ENCODE measurements at regions not wholly inside any gene's neighbourhood (a gene's known extent, or its start where the extent isn't known, plus 50 kb on each side); places are given as distances from the start of the nearest gene placed in this dataset.
"Not testable (repeated sequence)": the region's sequence is repeated elsewhere in the genome, so short reads cannot be mapped to it uniquely, and the experiment has no call there.

GRCh38 chr5:167391286-167391685, 900.2 kb upstream of the WWC1 start:
- TF ChIP-seq USF1 (IDR thresholded peaks at IDR 0.05; ENCODE audit: borderline replicate concordance, extremely low read length, insufficient read depth, low read depth, low read length); ZBTB33 (IDR thresholded peaks at IDR 0.05); RFX5 (IDR thresholded peaks at IDR 0.05; ENCODE audit: low read depth, low read length); BMI1 (IDR thresholded peaks at IDR 0.05; ENCODE audit: borderline replicate concordance); IRF3 (IDR thresholded peaks at IDR 0.05): not testable (repeated sequence)

Measured in GM12878 (cell line).